Mucosa of descending colon (tissue), 3 donors: ENCODE measurements at regions not wholly inside any gene's neighbourhood (a gene's known extent, or its start where the extent isn't known, plus 50 kb on each side); places are given as distances from the start of the nearest gene placed in this dataset.
"Not testable (repeated sequence)": the region's sequence is repeated elsewhere in the genome, so short reads cannot be mapped to it uniquely, and the experiment has no call there.

Experiments used
- ATAC-seq: fragments of 200-7000 bp; cut with Tn5 transposase; one replicate; pipeline ENCODE4 v1.9.1; 2020; ENCODE audit warnings: mild to moderate bottlenecking, moderate library complexity
- DNase-seq, 3 donors: peaks; one replicate each; pipeline ENCODE4 v3.0.0-alpha.2; 2020
- H3K36me3 ChIP-seq: fragments of 200-600 bp; one replicate; pipeline ENCODE4 v1.8.0; 2021; ENCODE audit warnings: low read depth, mild to moderate bottlenecking
- H3K4me1 ChIP-seq: fragments of 200-600 bp; one replicate; pipeline ENCODE4 v1.8.0; 2021; ENCODE audit warnings: low read depth, mild to moderate bottlenecking
- H3K4me3 ChIP-seq: fragments of 200-600 bp; one replicate; pipeline ENCODE4 v1.8.0; 2021; ENCODE audit warnings: mild to moderate bottlenecking
- H3K9me3 ChIP-seq: fragments of 200-600 bp; one replicate; pipeline ENCODE4 v1.8.0; 2021; ENCODE audit warnings: mild to moderate bottlenecking
- intact Hi-C, 2 donors: fragments of 100-400 bp; cut with DNase I in 1 of 2; cut with micrococcal nuclease in 1 of 2; formaldehyde crosslinking; loops; one replicate each; pipeline versions ENCODE4 v1.11.0 to v1.11.1; 2022; cut with DNase I, micrococcal nuclease
- TF ChIP-seq, protein P1 (sequence below): fragments of 200-600 bp; IDR thresholded peaks from one replicate; pipeline ENCODE4 v1.8.0; 2022; ENCODE audit warnings: antibody characterized with exemption, mild to moderate bottlenecking
- donor health status: DM: no; HTN: no; CAD: no; lungs with moderate emphysema.
- donor health status: DM: no; HTN: no; CAD: no.
- donor health status: DM: no; HTN: yes; CAD: no.

DNA sequence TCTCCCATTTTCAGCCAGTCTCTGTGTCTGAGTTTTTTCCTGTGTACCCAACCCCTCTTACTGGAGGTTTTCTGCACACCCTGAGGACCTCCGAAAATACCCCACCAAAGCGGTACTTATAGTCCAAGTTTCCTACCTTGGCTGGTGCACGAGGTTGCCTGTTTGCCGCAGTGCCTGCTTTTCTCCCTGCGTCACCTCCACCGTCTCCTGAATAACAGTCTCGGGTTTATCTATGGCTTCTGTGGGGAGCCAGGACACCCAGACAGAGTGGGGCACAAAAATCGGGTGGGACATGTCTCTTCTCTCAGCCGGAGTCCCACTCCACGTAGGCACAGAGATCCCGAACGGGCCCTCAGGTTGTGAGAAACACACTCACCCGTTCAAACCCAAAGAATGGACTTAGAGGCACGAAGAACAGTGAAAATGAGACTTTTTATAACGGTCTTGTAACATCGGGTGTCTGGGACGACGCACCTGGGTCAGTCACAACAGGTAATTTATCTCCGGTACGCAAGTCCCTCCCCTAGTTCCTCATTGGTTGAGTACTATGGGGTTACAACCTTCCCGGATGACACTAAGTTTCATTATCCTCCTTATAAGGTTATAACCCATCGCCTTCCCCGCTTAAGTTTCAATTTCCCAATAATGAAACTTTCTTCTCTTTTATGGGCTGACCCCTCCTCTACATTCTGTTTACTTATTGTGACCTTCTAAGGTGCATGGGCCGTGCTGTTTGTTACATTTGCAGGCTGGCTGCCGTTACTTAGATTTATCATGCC lies 970.2 kb upstream of the COX7C start:
- DNase-seq (no peak), ATAC-seq (no peak)
- no peaks in the 10 kb centered on the region for H3K4me1 ChIP-seq
- no peaks in the 10 kb centered on the region for H3K36me3 ChIP-seq
- H3K4me3 ChIP-seq, result no peak overlapping the region
- intact Hi-C loops, result no loop called here
- TF ChIP-seq, protein P1, sequence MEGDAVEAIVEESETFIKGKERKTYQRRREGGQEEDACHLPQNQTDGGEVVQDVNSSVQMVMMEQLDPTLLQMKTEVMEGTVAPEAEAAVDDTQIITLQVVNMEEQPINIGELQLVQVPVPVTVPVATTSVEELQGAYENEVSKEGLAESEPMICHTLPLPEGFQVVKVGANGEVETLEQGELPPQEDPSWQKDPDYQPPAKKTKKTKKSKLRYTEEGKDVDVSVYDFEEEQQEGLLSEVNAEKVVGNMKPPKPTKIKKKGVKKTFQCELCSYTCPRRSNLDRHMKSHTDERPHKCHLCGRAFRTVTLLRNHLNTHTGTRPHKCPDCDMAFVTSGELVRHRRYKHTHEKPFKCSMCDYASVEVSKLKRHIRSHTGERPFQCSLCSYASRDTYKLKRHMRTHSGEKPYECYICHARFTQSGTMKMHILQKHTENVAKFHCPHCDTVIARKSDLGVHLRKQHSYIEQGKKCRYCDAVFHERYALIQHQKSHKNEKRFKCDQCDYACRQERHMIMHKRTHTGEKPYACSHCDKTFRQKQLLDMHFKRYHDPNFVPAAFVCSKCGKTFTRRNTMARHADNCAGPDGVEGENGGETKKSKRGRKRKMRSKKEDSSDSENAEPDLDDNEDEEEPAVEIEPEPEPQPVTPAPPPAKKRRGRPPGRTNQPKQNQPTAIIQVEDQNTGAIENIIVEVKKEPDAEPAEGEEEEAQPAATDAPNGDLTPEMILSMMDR, result no peak
- no peaks in the 10 kb centered on the region for H3K9me3 ChIP-seq

DNA sequence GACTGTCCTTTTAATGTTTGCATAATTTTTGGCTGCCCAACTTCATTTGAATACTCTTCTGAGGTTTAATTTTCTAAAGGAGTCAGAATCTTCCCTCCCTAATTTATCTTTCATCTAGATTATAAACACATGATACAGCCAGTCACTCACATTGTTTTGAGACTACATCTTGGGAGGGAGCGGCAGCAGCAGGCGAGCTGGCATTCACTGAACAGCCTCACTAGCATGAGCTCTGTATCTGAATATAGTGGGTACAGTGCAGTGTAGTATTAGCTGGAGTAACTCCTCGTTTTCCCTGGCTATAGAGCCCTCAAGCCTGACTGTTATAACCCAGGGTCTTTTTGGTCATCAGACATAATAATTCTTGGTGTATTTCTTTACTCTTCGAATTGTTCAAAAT lies 969.2 kb upstream of the COX7C start:
- H3K36me3 ChIP-seq, result no peaks in the 10 kb centered on the region
- TF ChIP-seq, protein P1, result no peak
- H3K9me3 ChIP-seq, result no peaks in the 10 kb centered on the region
- ATAC-seq (no peak), DNase-seq (no peak)
- H3K4me3 ChIP-seq, result no peak overlapping the region
- intact Hi-C loops, result no loop called here
- no peaks in the 10 kb centered on the region for H3K4me1 ChIP-seq

DNA sequence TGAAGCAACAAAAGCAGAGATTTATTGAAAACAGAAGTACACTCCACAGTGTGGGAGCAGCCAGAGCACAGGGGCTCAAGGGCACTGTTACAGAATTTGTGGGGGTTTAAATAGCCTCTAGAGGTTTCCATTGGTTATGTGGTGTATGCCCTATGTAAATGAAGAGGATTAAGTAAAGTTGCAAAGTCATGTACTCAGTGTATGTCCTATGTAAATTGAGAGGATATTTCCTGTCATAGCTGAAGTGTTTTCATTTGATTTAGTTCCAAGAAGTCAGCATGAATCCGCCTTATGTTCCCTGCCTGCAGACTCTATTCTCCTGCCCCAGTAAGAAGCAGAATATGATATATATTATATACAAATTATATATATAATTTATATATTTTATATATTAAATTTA lies 966.0 kb upstream of the COX7C start:
- ATAC-seq, result no peak
- Histone ChIP-seq H3K36me3 (no peaks in the 10 kb centered on the region), H3K4me1 (no peaks in the 10 kb centered on the region), H3K4me3 (no peak overlapping the region), H3K9me3 (peaks cover 7% of the 10 kb centered on the region)
- intact Hi-C loops, result no loop called here
- no peak for DNase-seq
- TF ChIP-seq, protein P1, result no peak

DNA sequence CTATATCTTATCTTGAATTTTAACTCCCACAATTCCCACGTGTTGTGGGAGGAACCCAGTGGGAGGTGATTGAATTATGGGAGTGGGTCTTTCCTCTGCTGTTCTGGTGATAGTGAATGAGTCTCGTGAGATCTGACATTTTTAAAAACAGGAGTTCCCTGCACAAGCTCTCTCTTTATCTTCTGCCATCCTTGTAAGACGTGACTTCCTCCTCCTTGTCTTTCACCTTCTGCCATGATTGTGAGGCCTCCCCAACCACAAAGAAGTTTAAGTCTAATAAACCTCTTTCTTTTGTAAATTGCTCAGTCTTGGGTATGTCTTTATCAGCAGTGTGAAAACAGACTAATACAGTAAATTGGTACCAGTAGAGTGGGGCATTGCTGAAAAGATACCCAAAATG lies 963.6 kb upstream of the COX7C start:
- H3K4me1 ChIP-seq, H3K9me3 ChIP-seq, H3K36me3 ChIP-seq, DNase-seq, H3K4me3 ChIP-seq, ATAC-seq, intact Hi-C loops: not testable (repeated sequence)

DNA sequence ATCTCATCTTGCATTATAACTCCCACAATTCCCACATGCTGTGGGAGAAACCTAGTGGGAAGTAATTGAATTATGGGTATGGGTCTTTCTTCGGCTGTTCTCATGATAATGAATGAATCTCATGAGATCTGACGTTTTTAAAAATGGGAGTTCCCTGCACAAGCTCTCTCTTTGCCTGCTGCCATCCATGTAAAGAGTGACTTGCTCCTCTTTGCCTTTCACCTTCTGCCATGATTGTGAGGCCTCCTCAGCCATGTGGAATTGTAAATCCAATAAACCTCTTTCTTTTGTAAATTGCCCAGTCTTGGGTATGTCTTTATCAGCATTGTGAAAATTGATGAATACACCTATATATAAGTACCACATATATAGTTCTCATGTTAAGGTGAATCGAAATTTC lies 961.7 kb upstream of the COX7C start:
- no peak for ATAC-seq
- DNase-seq, result no peak
- H3K9me3 ChIP-seq, result peaks cover 8% of the 10 kb centered on the region
- no peaks in the 10 kb centered on the region for H3K4me1 ChIP-seq
- no peaks in the 10 kb centered on the region for H3K36me3 ChIP-seq
- TF ChIP-seq, protein P1, result no peak
- intact Hi-C loops, result no loop called here
- no peak overlapping the region for H3K4me3 ChIP-seq

DNA sequence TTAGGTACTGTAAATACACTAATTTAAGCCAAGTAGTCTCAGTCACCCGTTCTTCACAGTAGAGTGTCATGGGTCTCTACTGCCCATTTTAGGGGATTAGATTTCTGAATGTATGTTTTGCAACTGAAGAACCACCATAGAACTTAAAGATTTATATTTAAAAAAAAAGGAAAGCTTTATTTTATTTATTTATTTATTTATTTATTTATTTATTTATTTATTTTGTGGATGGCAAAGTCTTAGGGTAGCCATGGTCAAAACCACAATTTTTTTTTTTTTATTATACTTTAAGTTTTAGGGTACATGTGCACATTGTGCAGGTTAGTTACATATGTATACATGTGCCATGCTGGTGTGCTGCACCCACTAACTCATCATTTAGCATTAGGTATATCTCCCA lies 960.4 kb upstream of the COX7C start:
- intact Hi-C loops, ATAC-seq, DNase-seq, H3K36me3 ChIP-seq, H3K9me3 ChIP-seq, H3K4me1 ChIP-seq, H3K4me3 ChIP-seq: not testable (repeated sequence)

DNA sequence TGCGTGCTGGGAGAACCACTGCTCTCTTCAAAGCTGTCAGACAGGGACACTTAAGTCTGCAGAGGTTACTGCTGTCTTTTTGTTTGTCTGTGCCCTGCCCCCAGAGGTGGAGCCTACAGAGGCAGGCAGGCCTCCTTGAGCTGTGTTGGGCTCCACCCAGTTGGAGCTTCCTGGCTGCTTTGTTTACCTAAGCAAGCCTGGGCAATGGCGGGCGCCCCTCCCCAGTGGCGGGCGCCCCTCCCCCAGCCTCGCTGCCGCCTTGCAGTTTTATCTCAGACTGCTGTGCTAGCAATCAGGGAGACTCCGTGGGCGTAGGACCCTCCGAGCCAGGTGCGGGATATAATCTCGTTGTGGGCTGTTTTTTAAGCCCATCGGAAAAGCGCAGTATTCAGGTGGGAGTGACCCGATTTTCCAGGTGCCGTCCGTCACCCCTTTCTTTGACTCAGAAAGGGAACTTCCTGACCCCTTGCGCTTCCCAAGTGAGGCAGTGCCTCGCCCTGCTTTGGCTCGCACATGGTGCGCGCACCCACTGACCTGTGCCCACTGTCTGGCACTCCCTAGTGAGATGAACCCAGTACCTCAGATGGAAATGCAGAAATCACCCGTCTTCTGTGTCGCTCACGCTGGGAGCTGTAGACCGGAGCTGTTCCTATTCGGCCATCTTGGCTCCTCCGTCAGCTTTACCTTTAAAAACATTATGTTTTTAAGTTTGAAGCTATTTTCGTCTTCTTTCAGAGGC lies 954.6 kb upstream of the COX7C start:
- H3K4me1 ChIP-seq, intact Hi-C loops, DNase-seq, H3K36me3 ChIP-seq, H3K4me3 ChIP-seq, H3K9me3 ChIP-seq, ATAC-seq: not testable (repeated sequence)
